C4-2B (cell line): ENCODE measurements at regions not wholly inside any gene's neighbourhood (a gene's known extent, or its start where the extent isn't known, plus 50 kb on each side); places are given as distances from the start of the nearest gene placed in this dataset.
"Not testable (repeated sequence)": the region's sequence is repeated elsewhere in the genome, so short reads cannot be mapped to it uniquely, and the experiment has no call there.

ENCODE experiments used
- CTCF ChIP-seq: fragments of 450-650 bp; conservative IDR thresholded peaks from 2 replicates; pipeline ENCODE4 v1.5.1; 2017; ENCODE audit warnings: mild to moderate bottlenecking
- ZFX ChIP-seq: fragments of 450-650 bp; IDR thresholded peaks from 2 replicates; pipeline ENCODE4 v1.6.1; 2017

- TF ChIP-seq CTCF, ZFX: not testable (repeated sequence)
Measured at GRCh38 chr14:36411951-36412350, 91.5 kb upstream of the MBIP start.
